ENCODE measurements at regions not wholly inside any gene's neighbourhood (a gene's known extent, or its start where the extent isn't known, plus 50 kb on each side); places are given as distances from the start of the nearest gene placed in this dataset.

DNA sequence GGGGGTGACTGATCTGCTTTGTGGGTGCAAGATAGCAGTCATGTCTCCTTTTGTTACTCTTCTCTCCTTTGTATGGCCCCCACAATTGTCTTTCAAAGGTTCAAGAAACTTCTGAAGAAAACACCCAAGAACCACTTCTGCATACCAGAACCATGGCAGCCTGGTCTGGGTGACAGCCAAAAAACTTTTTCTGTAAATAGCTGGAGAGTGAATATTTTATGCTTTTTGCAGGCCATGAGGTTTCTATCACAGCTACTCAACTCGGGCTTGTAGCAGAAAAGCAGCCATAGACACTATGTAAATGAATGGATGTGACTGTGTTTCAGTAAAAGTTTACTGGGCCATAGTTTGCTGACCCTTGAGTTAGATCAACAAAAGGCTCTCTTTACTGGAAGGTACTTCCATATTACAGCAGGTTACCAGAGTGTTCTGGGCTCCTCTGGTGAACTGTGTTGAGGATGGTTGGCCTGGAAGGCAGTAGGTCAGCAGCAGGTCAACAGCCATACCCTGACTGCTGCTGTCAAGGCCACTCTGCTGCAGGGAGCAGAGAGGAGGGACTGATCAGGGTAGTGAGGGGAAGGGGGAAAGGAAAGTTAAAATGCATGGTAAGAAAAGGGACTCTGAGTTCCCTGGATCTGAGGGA, 116.4 kb downstream of the GDAP2 start:
- BruUV-seq (replicated peaks): no TSS peak
- intact Hi-C loops (cut with micrococcal nuclease): no loop called here
- Histone ChIP-seq H4K5ac (ENCODE audit: low read depth, low read length) (peak overlapping the region; percentile 83), H3K36me3 (ENCODE audit: control insufficient read depth, insufficient read depth, low read length) (no peaks in the 10 kb centered on the region), H4K91ac (ENCODE audit: insufficient read depth, low read depth, low read length) (peak overlapping the region; percentile 93), H3K56ac (ENCODE audit: extremely low read depth, insufficient read depth, low read length) (peak overlapping the region; percentile 43; the same call in 1 of the 2 replicates), H3K14ac (replicated peaks; ENCODE audit: low read depth, low read length) (peak overlapping the region; percentile 95), H4K8ac (ENCODE audit: low read depth in 2 of 2, low read length in 2 of 2) (peak overlapping the region; percentile 13 to 89; a peak in 3 of 4 replicates), H3K27ac (ENCODE audit: insufficient read depth, low read length) (peak overlapping the region; percentile 82; the same call in 1 of the 2 replicates), H2BK120ac (ENCODE audit: low read depth, low read length) (peak overlapping the region; percentile 96), H3K4me3 (ENCODE audit: insufficient read depth, low read depth, low read length) (no peak overlapping the region), H3K9me3 (ENCODE audit: control insufficient read depth, insufficient read depth, low read length) (no peaks in the 10 kb centered on the region), H3K4me2 (ENCODE audit: low read depth, low read length) (peak overlapping the region; percentile 4; the same call in 1 of the 2 replicates), H3K4ac (ENCODE audit: low read depth, low read length) (peak overlapping the region; percentile 96), H3K79me1 (ENCODE audit: low read depth in 1 of 2, low read length in 2 of 2) (peaks cover 0 to 34% of the 10 kb centered on the region in 2 experiments; a peak in 2 of 4 replicates), H2AK9ac (replicated peaks; ENCODE audit: low read depth, low read length, poor library complexity) (peak overlapping the region; percentile 25), H3K9me1 (ENCODE audit: insufficient read depth, low read length) (peaks cover 15% of the 10 kb centered on the region), H3K27me3 (ENCODE audit: control insufficient read depth, insufficient read depth, low read length) (no peaks in the 10 kb centered on the region), H3K9ac (ENCODE audit: low read depth, low read length) (0 out of 2 replicates have a peak overlapping the region, but pooled peaks have one; percentile 24), H2BK20ac (ENCODE audit: low read depth, low read length) (peak overlapping the region; percentile 97), H2BK5ac (ENCODE audit: low read depth, low read length, poor library complexity, severe bottlenecking) (peak overlapping the region; percentile 82), H3K23ac (ENCODE audit: low read depth, low read length) (peak overlapping the region; percentile 86), H2BK15ac (ENCODE audit: low read depth, low read length) (peak overlapping the region; percentile 98; the same call in 2 of the 3 replicates), H2AFZ (replicated peaks; ENCODE audit: low read length, poor library complexity) (peak overlapping the region; percentile 59), H3K4me1 (ENCODE audit: control insufficient read depth, insufficient read depth, low read length) (peaks cover 24% of the 10 kb centered on the region), H3K18ac (ENCODE audit: low read depth, low read length) (peak overlapping the region; percentile 82), H2AK5ac (ENCODE audit: low read depth, low read length) (peak overlapping the region; percentile 95; the same call in 1 of the 2 replicates), H4K20me1 (ENCODE audit: insufficient read depth, low read length) (no peaks in the 10 kb centered on the region)
- DNase-seq (peak; percentile 68), ATAC-seq (ENCODE audit: low read depth) (peak; percentile 59)
- dilution Hi-C loops (cut with HindIII; ENCODE audit: low sequenced_read_pairs, unreplicated experiment): no loop called here
- in situ Hi-C loops (cut with MboI; ENCODE audit: low sequenced_read_pairs): no loop called here
- WGBS, 2 experiments (ENCODE audit: extremely low coverage in 2 of 2, insufficient read length in 1 of 2): 0% methylated on average over 1 of the region's 1 CpG; no CpG with 5 or more reads in 1 of the 2 experiments
- CTCF ChIA-PET: interaction anchor here (1.0 kb wide), 1 partner anchor 11 kb away, joined by 3 read pairs; no protein-coding TSS in a partner anchor
- TF ChIP-seq MAZ (IDR thresholded peaks at IDR 0.05; ENCODE audit: borderline replicate concordance, low read depth, low read length) (no peak), CHD1 (IDR thresholded peaks at IDR 0.05; ENCODE audit: low read depth, low read length) (no peak), NFE2L2 (IDR thresholded peaks at IDR 0.05; ENCODE audit: low read depth, low read length) (no peak), MXI1 (IDR thresholded peaks at IDR 0.05; ENCODE audit: borderline replicate concordance, low read depth, low read length) (no peak), CEBPB (IDR thresholded peaks at IDR 0.05; ENCODE audit: low read depth, low read length) (no peak), MAFK (IDR thresholded peaks at IDR 0.05; ENCODE audit: low read depth, low read length) (no peak), USF2 (IDR thresholded peaks at IDR 0.05; ENCODE audit: low read depth, low read length) (no peak), ELK1 (IDR thresholded peaks at IDR 0.05; ENCODE audit: borderline replicate concordance, low read depth, low read length) (no peak), BHLHE40 (IDR thresholded peaks at IDR 0.05; ENCODE audit: low read depth, low read length) (no peak), FOS (IDR thresholded peaks at IDR 0.05; ENCODE audit: low read depth, low read length) (no peak), RAD21 (IDR thresholded peaks at IDR 0.05; ENCODE audit: low read length) (no peak), RFX5 (IDR thresholded peaks at IDR 0.05; ENCODE audit: low read depth, low read length) (no peak), SMC3 (IDR thresholded peaks at IDR 0.05; ENCODE audit: low read depth, low read length) (no peak)
- TF ChIP-seq, protein P1, sequence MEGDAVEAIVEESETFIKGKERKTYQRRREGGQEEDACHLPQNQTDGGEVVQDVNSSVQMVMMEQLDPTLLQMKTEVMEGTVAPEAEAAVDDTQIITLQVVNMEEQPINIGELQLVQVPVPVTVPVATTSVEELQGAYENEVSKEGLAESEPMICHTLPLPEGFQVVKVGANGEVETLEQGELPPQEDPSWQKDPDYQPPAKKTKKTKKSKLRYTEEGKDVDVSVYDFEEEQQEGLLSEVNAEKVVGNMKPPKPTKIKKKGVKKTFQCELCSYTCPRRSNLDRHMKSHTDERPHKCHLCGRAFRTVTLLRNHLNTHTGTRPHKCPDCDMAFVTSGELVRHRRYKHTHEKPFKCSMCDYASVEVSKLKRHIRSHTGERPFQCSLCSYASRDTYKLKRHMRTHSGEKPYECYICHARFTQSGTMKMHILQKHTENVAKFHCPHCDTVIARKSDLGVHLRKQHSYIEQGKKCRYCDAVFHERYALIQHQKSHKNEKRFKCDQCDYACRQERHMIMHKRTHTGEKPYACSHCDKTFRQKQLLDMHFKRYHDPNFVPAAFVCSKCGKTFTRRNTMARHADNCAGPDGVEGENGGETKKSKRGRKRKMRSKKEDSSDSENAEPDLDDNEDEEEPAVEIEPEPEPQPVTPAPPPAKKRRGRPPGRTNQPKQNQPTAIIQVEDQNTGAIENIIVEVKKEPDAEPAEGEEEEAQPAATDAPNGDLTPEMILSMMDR (conservative IDR thresholded peaks at IDR 0.05; ENCODE audit: low read depth, low read length): no peak
- POLR2A ChIA-PET (ENCODE audit: unreplicated experiment): no interaction called here

All from IMR-90 (cell line).